ENCODE measurements at regions not wholly inside any gene's neighbourhood (a gene's known extent, or its start where the extent isn't known, plus 50 kb on each side); places are given as distances from the start of the nearest gene placed in this dataset.
"Not testable (repeated sequence)": the region's sequence is repeated elsewhere in the genome, so short reads cannot be mapped to it uniquely, and the experiment has no call there.

DNA sequence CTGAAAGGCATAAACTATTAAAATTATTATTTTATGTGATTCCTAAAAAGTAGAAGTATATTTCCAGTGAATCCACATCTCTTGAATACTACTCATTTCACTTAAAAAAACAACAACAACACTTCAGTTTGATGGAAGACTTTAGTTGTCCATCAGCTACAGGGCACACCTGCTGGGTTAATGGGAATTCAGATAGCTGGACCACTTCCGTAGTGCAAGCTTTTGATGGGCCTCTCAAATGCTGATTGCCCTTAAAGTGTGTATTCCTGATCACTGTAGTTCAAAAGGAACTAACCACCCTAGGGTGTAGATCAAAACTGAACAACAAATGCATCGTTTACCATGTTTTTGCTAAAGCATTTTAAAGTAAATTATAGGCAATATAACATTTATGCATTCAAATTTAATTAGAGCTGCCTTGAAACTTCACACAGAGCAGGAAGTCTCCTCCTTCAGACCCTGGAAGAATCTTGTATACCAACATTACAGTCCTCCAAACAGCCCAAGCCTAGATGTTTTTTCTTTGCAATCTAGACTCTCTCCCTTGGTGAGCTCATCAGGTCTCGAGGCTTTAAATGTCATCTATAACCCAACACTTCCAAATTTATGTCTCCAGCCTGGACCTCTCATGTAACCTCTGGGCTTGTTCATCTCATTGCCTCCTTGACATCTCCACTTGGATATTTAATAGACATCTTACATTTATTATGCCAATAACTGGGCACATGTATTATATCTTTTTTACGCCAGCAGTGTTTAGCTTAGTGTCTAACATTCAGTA, 510.1 kb upstream of the SLC39A10 start:
- Histone ChIP-seq H3K4me2 (ENCODE audit: low read length) (no peak overlapping the region), H4K20me1 (ENCODE audit: insufficient read depth, low read length) (no peaks in the 10 kb centered on the region), H3K9ac (ENCODE audit: low read length) (no peak overlapping the region), H3K27ac (ENCODE audit: low read length) (no peak overlapping the region), H3K79me2 (ENCODE audit: low read length) (no peaks in the 10 kb centered on the region), H3K4me1 (ENCODE audit: low read length) (no peaks in the 10 kb centered on the region), H3K9me3 (ENCODE audit: insufficient read depth, low read length) (no peaks in the 10 kb centered on the region), H3K36me3 (replicated peaks; ENCODE audit: low read depth, low read length) (no peaks in the 10 kb centered on the region), H3K4me3 (ENCODE audit: low read length) (no peak overlapping the region), H3K27me3 (ENCODE audit: low read depth, low read length) (no peaks in the 10 kb centered on the region), H2AFZ (ENCODE audit: low read depth, low read length) (no peak overlapping the region)
- TF ChIP-seq, protein P1, sequence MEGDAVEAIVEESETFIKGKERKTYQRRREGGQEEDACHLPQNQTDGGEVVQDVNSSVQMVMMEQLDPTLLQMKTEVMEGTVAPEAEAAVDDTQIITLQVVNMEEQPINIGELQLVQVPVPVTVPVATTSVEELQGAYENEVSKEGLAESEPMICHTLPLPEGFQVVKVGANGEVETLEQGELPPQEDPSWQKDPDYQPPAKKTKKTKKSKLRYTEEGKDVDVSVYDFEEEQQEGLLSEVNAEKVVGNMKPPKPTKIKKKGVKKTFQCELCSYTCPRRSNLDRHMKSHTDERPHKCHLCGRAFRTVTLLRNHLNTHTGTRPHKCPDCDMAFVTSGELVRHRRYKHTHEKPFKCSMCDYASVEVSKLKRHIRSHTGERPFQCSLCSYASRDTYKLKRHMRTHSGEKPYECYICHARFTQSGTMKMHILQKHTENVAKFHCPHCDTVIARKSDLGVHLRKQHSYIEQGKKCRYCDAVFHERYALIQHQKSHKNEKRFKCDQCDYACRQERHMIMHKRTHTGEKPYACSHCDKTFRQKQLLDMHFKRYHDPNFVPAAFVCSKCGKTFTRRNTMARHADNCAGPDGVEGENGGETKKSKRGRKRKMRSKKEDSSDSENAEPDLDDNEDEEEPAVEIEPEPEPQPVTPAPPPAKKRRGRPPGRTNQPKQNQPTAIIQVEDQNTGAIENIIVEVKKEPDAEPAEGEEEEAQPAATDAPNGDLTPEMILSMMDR (IDR thresholded peaks at IDR 0.05; ENCODE audit: low read depth, low read length) = no peak
- TF ChIP-seq EZH2phosphoT487 (IDR thresholded peaks at IDR 0.05; ENCODE audit: low read depth) = no peak

DNA sequence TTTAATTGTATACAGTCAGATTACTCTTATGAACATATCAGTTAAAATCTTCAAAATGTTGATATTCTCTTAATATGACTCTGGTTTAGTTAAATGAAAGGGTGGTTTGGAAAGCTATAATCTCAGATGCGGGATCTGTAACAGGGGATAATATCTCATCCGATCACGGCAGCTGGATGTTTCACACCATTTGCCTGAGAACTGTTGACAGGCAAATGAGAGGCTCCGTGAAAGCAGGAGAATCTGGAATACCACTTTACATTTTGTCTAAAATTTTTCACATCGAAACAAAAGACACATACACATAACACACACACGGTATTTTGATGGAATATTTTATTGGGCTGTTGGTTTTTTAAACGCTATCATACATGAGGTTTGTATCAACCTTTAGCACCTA, 518.6 kb upstream of the SLC39A10 start:
- TF ChIP-seq EZH2phosphoT487 (IDR thresholded peaks at IDR 0.05; ENCODE audit: low read depth) = no peak
- TF ChIP-seq, protein P1 (IDR thresholded peaks at IDR 0.05; ENCODE audit: low read depth, low read length) = no peak
- Histone ChIP-seq H3K4me3 (ENCODE audit: low read length) (no peak overlapping the region), H3K4me2 (ENCODE audit: low read length) (no peak overlapping the region), H3K9me3 (ENCODE audit: insufficient read depth, low read length) (no peaks in the 10 kb centered on the region), H3K4me1 (ENCODE audit: low read length) (no peaks in the 10 kb centered on the region), H3K79me2 (ENCODE audit: low read length) (no peaks in the 10 kb centered on the region), H3K27me3 (ENCODE audit: low read depth, low read length) (no peaks in the 10 kb centered on the region), H2AFZ (ENCODE audit: low read depth, low read length) (no peak overlapping the region), H4K20me1 (ENCODE audit: insufficient read depth, low read length) (no peaks in the 10 kb centered on the region), H3K9ac (ENCODE audit: low read length) (no peak overlapping the region), H3K36me3 (replicated peaks; ENCODE audit: low read depth, low read length) (no peaks in the 10 kb centered on the region), H3K27ac (ENCODE audit: low read length) (no peak overlapping the region)

DNA sequence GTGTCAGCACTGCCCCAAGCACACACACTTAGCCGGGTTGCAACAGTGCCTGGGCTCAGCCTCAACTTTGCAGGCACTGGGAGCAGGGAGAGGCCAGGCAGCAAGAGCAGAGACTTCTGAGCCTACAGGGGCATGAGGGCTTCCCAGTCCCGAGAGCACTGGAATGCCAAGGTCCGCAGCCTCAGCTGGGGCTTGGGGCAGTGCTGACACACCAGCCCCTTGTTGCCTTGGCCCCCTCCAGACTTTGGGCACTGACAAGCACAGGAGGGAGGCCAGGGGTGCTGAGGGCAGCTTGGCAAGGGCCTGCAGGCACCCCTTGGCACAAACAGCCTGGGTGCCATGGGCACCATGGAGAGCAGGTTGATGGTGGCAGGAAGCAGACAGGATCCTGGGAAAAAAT, 531.1 kb upstream of the SLC39A10 start:
- not testable (repeated sequence) for H4K20me1 ChIP-seq (ENCODE audit: insufficient read depth, low read length); H3K9me3 ChIP-seq (ENCODE audit: insufficient read depth, low read length); H3K4me3 ChIP-seq (ENCODE audit: low read length); H3K27me3 ChIP-seq (ENCODE audit: low read depth, low read length); H3K4me1 ChIP-seq (ENCODE audit: low read length); H3K79me2 ChIP-seq (ENCODE audit: low read length); H3K36me3 ChIP-seq (replicated peaks; ENCODE audit: low read depth, low read length); H3K4me2 ChIP-seq (ENCODE audit: low read length); H2AFZ ChIP-seq (ENCODE audit: low read depth, low read length); H3K9ac ChIP-seq (ENCODE audit: low read length); H3K27ac ChIP-seq (ENCODE audit: low read length)

DNA sequence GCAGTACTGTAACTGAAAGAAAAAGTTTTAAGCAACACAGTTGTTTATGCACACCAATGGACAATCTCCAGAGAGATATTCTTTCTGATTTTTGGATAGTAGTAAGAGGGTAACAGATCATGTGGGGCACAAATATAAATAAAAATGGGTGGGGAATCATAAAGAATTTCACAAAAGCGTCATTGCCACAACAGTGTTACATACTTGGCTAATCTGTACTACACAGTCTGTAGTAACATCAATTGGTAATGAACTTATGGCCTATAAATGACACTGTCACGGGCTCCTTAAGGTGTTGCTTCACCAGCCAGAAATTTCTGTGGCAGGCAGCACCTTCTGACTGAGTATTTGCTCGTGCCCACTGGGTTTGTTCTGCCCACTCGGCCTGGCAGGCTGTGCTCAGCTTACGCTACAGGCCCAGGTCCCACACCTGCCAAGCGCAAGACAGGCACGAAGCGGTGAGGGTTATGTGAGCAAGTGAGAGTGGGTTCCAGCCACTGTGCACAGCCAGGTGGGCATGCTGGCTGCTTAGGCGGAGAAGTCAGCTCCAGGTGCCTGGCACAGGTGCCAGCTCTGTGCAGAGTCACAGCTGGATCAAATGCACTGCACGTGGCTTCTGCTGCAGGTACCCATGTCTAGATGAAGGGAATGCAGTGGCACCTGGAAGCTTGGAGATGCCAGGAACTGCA, 532.5 kb upstream of the SLC39A10 start:
- Histone ChIP-seq H3K36me3 (replicated peaks; ENCODE audit: low read depth, low read length) (no peaks in the 10 kb centered on the region), H3K4me2 (ENCODE audit: low read length) (no peak overlapping the region), H3K79me2 (ENCODE audit: low read length) (no peaks in the 10 kb centered on the region), H3K27me3 (ENCODE audit: low read depth, low read length) (no peaks in the 10 kb centered on the region), H3K27ac (ENCODE audit: low read length) (no peak overlapping the region), H3K9me3 (ENCODE audit: insufficient read depth, low read length) (no peaks in the 10 kb centered on the region), H4K20me1 (ENCODE audit: insufficient read depth, low read length) (no peaks in the 10 kb centered on the region), H3K4me3 (ENCODE audit: low read length) (no peak overlapping the region), H3K4me1 (ENCODE audit: low read length) (no peaks in the 10 kb centered on the region), H3K9ac (ENCODE audit: low read length) (no peak overlapping the region), H2AFZ (ENCODE audit: low read depth, low read length) (no peak overlapping the region)
- TF ChIP-seq, protein P1 (IDR thresholded peaks at IDR 0.05; ENCODE audit: low read depth, low read length) = no peak
- TF ChIP-seq EZH2phosphoT487 (IDR thresholded peaks at IDR 0.05; ENCODE audit: low read depth) = no peak
